H9 (cell line): ENCODE measurements at regions not wholly inside any gene's neighbourhood (a gene's known extent, or its start where the extent isn't known, plus 50 kb on each side); places are given as distances from the start of the nearest gene placed in this dataset.

Experiments used
- DNase-seq: peaks from one replicate; pipeline ENCODE4 v3.0.0-alpha.2; 2017
- H2AFZ ChIP-seq: one replicate; pipeline ENCODE4 v1.6.1; 2013; ENCODE audit warnings: mild to moderate bottlenecking, low read length, control low read depth, moderate library complexity
- H2AK5ac ChIP-seq: 2 replicates; pipeline ENCODE4 v1.6.1; 2013; ENCODE audit warnings: low read length, control low read depth, mixed read lengths; ENCODE audit not compliant: insufficient read length
- H2BK120ac ChIP-seq: one replicate; pipeline ENCODE4 v1.6.1; 2013; ENCODE audit warnings: low read depth, mild to moderate bottlenecking, low read length, control low read depth, inconsistent platforms; ENCODE audit not compliant: poor library complexity, severe bottlenecking
- H2BK12ac ChIP-seq: 2 replicates; pipeline ENCODE4 v1.6.1; 2013; ENCODE audit warnings: low read length, control low read depth, mixed read lengths, low read depth; ENCODE audit not compliant: insufficient read length
- H2BK15ac ChIP-seq: 2 replicates; pipeline ENCODE4 v1.6.1; 2013; ENCODE audit warnings: low read depth, low read length, control low read depth
- H2BK20ac ChIP-seq: one replicate; pipeline ENCODE4 v1.6.1; 2013; ENCODE audit warnings: low read depth, mild to moderate bottlenecking, low read length, control low read depth, inconsistent platforms; ENCODE audit not compliant: poor library complexity, severe bottlenecking
- H2BK5ac ChIP-seq: 2 replicates; pipeline ENCODE4 v1.6.1; 2013; ENCODE audit warnings: low read length, control low read depth, mixed read lengths; ENCODE audit not compliant: insufficient read length
- H3K14ac ChIP-seq: 2 replicates; pipeline ENCODE4 v1.6.1; 2013; ENCODE audit warnings: low read length, control low read depth; ENCODE audit not compliant: insufficient read depth
- H3K18ac ChIP-seq: 2 replicates; pipeline ENCODE4 v1.6.1; 2013; ENCODE audit warnings: low read depth, mild to moderate bottlenecking, mixed read lengths, low read length, control low read depth; ENCODE audit not compliant: insufficient read length
- H3K23ac ChIP-seq: 2 replicates; pipeline ENCODE4 v1.6.1; 2013; ENCODE audit warnings: low read length, control low read depth, mixed read lengths, low read depth; ENCODE audit not compliant: insufficient read length
- H3K23me2 ChIP-seq: 2 replicates; pipeline ENCODE4 v1.6.1; 2013; ENCODE audit warnings: low read depth, mild to moderate bottlenecking, mixed read lengths, low read length, control low read depth; ENCODE audit not compliant: insufficient read length, poor library complexity, severe bottlenecking
- H3K27ac ChIP-seq: 2 replicates; pipeline ENCODE4 v1.5.1; 2013; ENCODE audit warnings: low read length, control low read depth, mixed read lengths, low read depth; ENCODE audit not compliant: insufficient read length
- H3K27me3 ChIP-seq: 2 replicates; pipeline ENCODE4 v1.6.1; 2013; ENCODE audit warnings: low read length, control low read depth, inconsistent platforms; ENCODE audit not compliant: insufficient read depth
- H3K4ac ChIP-seq: 2 replicates; pipeline ENCODE4 v1.6.1; 2013; ENCODE audit warnings: low read depth, mild to moderate bottlenecking, control low read depth, inconsistent platforms, low read length, moderate library complexity
- H3K4me1 ChIP-seq: 2 replicates; pipeline ENCODE4 v1.6.1; 2013; ENCODE audit warnings: low read length, control low read depth, inconsistent platforms; ENCODE audit not compliant: insufficient read depth
- H3K4me2 ChIP-seq: 2 replicates; pipeline ENCODE4 v1.6.1; 2013; ENCODE audit warnings: low read length, control low read depth, mixed read lengths; ENCODE audit not compliant: insufficient read length, insufficient read depth
- H3K56ac ChIP-seq: 2 replicates; pipeline ENCODE4 v1.6.1; 2013; ENCODE audit warnings: low read depth, mild to moderate bottlenecking, mixed read lengths, low read length, control low read depth; ENCODE audit not compliant: insufficient read length
- H3K79me1 ChIP-seq: 2 replicates; pipeline ENCODE4 v1.6.1; 2013; ENCODE audit warnings: low read depth, mild to moderate bottlenecking, moderate library complexity, low read length, control low read depth, inconsistent platforms; ENCODE audit not compliant: insufficient read depth, poor library complexity, severe bottlenecking
- H3K79me2 ChIP-seq: 2 replicates; pipeline ENCODE4 v1.6.1; 2013; ENCODE audit warnings: low read length, control low read depth, inconsistent platforms; ENCODE audit not compliant: insufficient read depth
- H3K9ac ChIP-seq: 2 replicates; pipeline ENCODE4 v1.6.1; 2013; ENCODE audit warnings: low read length, control low read depth, mixed read lengths; ENCODE audit not compliant: insufficient read length; ENCODE audit errors: extremely low read depth
- H3K9me3 ChIP-seq: one replicate; pipeline ENCODE4 v1.6.1; 2013; ENCODE audit warnings: low read depth, low read length, inconsistent platforms; ENCODE audit not compliant: control insufficient read depth
- H3T11ph ChIP-seq: one replicate; pipeline ENCODE4 v1.6.1; 2013; ENCODE audit warnings: mild to moderate bottlenecking, low read length, control low read depth, inconsistent platforms
- H4K20me1 ChIP-seq: one replicate; pipeline ENCODE4 v1.6.1; 2013; ENCODE audit not compliant: control insufficient read depth, insufficient read length, insufficient read depth
- H4K5ac ChIP-seq: 2 replicates; pipeline ENCODE4 v1.6.1; 2013; ENCODE audit warnings: low read depth, mild to moderate bottlenecking, mixed read lengths, low read length, control low read depth; ENCODE audit not compliant: insufficient read length
- H4K8ac ChIP-seq: replicated peaks from 2 replicates; pipeline ENCODE4 v1.6.1; 2013; ENCODE audit warnings: low read length, control low read depth, mixed read lengths, low read depth; ENCODE audit not compliant: insufficient read length
- H4K91ac ChIP-seq: 2 replicates; pipeline ENCODE4 v1.6.1; 2013; ENCODE audit warnings: low read depth, mild to moderate bottlenecking, moderate library complexity, mixed read lengths, low read length, control low read depth; ENCODE audit not compliant: insufficient read length
- H3K27ac Mint-ChIP-seq, 3 experiments: 2 replicates in 2 of 3; 3 replicates in 1 of 3; pipeline ENCODE4 v1.8.0; 2020 to 2021; ENCODE audit warnings: mixed read lengths in 3 of 3, mild to moderate bottlenecking in 1 of 3, moderate library complexity in 1 of 3
- H3K27me3 Mint-ChIP-seq: 2 replicates; pipeline ENCODE4 v1.8.0; 2021; ENCODE audit warnings: low read depth, mild to moderate bottlenecking, moderate library complexity, mixed read lengths
- H3K36me3 Mint-ChIP-seq, 3 experiments: 2 replicates in 2 of 3; 3 replicates in 1 of 3; pipeline ENCODE4 v1.8.0; 2020 to 2021; ENCODE audit warnings: low read depth in 3 of 3, mixed read lengths in 3 of 3; ENCODE audit not compliant: insufficient read depth in 1 of 3
- H3K4me1 Mint-ChIP-seq, 2 experiments: 2 replicates each; pipeline ENCODE4 v1.8.0; 2020; ENCODE audit warnings: mixed read lengths in 2 of 2
- H3K4me3 Mint-ChIP-seq, 2 experiments: 2 replicates in 1 of 2; 3 replicates in 1 of 2; pipeline ENCODE4 v1.8.0; 2020 to 2021; ENCODE audit warnings: mild to moderate bottlenecking in 2 of 2, mixed read lengths in 2 of 2, moderate library complexity in 1 of 2
- H3K9me3 Mint-ChIP-seq, 2 experiments: 2 replicates in 1 of 2; 3 replicates in 1 of 2; pipeline ENCODE4 v1.8.0; 2020; ENCODE audit warnings: mild to moderate bottlenecking in 2 of 2, mixed read lengths in 2 of 2, moderate library complexity in 1 of 2
- CTCF ChIP-seq: fragments of 200-600 bp; sonication (generic); conservative IDR thresholded peaks from 3 replicates; pipeline ENCODE4 v1.8.0; 2021; ENCODE audit warnings: antibody characterized with exemption, mild to moderate bottlenecking
- WGBS: extraction: QIAGEN DNeasy Blood & Tissue Kit; methylation state at CpG from one replicate; pipeline ENCODE4 v1.1.7; 2013; ENCODE audit warnings: missing lambda C conversion rate, low lambda C conversion rate, mixed read lengths; ENCODE audit not compliant: insufficient read length; ENCODE audit errors: extremely low coverage; 5-methylcytosine and 5-hydroxymethylcytosine counted together

GRCh38 chr6:40959781-40960327, 79.2 kb downstream of the UNC5CL start:
- Mint-ChIP-seq H3K27me3 (no peaks in the 10 kb centered on the region), H3K4me1 (peaks cover 21 to 23% of the 10 kb centered on the region in 2 experiments), H3K36me3 (no peaks in the 10 kb centered on the region), H3K27ac (no peak overlapping the region), H3K4me3 (no peak overlapping the region), H3K9me3 (no peaks in the 10 kb centered on the region)
- Histone ChIP-seq H3K14ac (no peak overlapping the region), H3K27me3 (no peaks in the 10 kb centered on the region), H4K8ac (no peak overlapping the region), H2AFZ (no peak overlapping the region), H3K9ac (no peak overlapping the region), H2BK120ac (no peak overlapping the region), H4K91ac (no peak overlapping the region), H3K4me2 (no peak overlapping the region), H3K23me2 (no peaks in the 10 kb centered on the region), H2BK5ac (no peak overlapping the region), H2BK15ac (no peak overlapping the region), H3K79me1 (no peaks in the 10 kb centered on the region), H2BK12ac (no peak overlapping the region), H4K20me1 (no peaks in the 10 kb centered on the region), H3K56ac (no peak overlapping the region), H3K4ac (no peak overlapping the region), H4K5ac (no peak overlapping the region), H2BK20ac (no peak overlapping the region), H3K9me3 (no peaks in the 10 kb centered on the region), H3K4me1 (no peaks in the 10 kb centered on the region), H2AK5ac (no peak overlapping the region), H3T11ph (no peak overlapping the region), H3K23ac (no peak overlapping the region), H3K27ac (no peak overlapping the region), H3K18ac (no peak overlapping the region), H3K79me2 (no peaks in the 10 kb centered on the region)
- TF ChIP-seq CTCF: no peak
- no peak for DNase-seq
- WGBS: no CpG with 5 or more reads among the region's 2 CpGs
